HG02759 (cell line): ENCODE measurements at regions not wholly inside any gene's neighbourhood (a gene's known extent, or its start where the extent isn't known, plus 50 kb on each side); places are given as distances from the start of the nearest gene placed in this dataset.
"Not testable (repeated sequence)": the region's sequence is repeated elsewhere in the genome, so short reads cannot be mapped to it uniquely, and the experiment has no call there.

Experiments
- ATAC-seq: cut with Tn5 transposase; IDR thresholded peaks from one replicate; pipeline ENCODE4 v1.9.1; 2021; ENCODE audit warnings: mild to moderate bottlenecking, moderate library complexity; ENCODE audit not compliant: unreplicated experiment

DNA sequence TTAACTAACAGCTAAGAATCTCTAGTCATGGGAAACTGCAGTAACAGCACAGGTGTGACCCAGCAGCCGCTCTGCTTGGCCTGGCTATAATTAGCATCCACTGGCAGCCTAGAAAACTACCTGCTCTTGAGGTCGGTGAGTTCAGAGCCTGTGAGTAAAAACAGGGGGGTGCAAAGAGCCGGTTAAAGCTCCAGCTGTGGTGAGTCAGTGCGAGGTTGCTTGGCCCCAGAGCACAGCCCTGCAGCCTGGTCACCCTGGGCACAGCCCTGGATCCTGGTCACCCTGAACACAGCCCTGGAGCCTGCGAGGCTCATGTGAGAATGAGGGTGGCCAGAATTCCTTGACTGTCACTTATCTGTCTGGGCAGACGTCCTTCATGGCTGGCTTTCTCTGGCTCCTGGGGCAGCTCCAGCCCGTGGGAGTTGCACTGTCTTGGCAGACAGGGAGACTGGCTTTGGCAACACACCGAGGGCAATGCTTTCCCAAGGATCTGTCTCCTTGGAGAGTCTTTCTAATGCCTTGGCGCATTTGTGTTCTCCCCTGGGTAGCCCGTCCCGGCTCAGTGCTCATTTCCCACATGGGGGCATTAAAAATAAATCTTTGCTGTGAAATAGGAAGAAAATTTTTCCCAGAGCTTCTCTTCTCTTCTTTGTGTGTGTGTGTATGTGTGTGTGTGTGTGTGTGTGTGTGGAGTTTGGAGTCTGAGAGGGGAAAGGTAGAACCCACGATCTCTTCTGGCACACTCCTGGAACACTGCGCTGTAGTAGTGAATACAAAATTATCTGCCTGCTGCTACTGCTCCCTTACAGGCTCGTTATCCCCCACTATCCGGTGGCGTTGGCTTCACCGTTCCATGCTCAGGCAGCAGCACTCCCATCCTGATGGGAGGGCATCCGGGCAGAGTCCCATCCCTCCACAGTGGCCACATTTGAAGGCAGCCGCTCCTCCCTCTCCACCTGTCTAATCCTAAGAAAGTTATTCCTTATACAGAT, 250.2 kb upstream of the MEX3C start:
- no peak for ATAC-seq

- ATAC-seq, result no peak
Observed at GRCh38 chr18:51448949-51449348, 251.5 kb upstream of the MEX3C start.

DNA sequence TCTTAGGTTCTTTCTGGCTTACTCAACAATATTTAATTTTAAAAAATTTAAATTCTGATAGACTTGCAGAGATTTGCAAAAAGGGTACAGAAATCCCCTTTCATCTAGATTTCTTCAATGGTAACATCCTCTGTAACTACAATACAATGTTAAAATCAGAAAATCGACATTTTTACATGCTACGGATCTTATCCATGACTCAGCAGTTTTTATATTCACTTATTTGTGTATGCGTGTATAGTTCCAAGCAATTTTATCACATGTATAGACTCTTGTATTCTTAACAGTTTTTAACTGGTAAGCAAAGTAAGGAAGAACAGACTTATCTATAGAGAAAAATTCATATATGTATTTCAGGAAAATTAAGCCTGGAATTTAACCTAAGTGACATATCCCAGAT, 256.1 kb upstream of the MEX3C start:
- no peak for ATAC-seq

DNA sequence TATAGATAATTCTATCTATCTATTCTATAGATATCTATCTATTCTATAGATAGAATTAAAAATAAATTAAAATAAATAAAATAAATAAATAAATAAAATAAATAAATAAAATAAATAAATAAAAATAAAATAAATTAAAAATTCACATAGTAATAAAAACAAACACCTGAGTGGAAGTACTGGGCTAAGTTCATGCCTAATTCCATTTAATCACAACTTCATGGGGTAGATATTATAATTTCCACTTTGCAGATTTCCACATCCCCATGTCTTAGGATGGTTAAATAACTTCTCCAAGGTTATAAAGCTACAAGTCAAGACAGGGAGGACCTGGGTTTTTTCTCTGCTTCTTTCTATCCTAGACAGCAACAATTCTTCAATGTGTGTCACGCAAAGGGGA, 261.4 kb upstream of the MEX3C start:
- no peak for ATAC-seq

DNA sequence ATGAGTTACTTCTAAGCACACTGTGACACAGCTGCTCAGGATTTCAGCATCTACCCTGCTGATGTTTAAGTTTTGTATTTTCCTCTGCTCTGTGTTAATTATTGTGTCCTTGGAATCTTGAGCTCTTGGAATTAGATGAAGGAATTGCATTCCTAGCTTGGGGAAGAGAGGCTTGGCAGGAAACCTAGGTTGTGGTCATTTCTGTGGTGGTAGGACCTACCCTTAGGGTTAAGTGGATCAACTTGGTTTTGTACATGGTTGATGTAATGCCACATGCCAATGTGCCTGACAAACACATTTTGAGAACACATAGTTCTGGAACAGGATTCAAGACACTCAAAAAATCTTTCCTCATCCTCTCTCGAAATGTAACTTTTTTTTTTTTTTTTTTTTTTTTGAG, 264.5 kb upstream of the MEX3C start:
- no peak for ATAC-seq

GRCh38 chr18:51463483-51464136, 266.1 kb upstream of the MEX3C start:
- ATAC-seq, result no peak

- ATAC-seq, result no peak
Observed at GRCh38 chr18:51478908-51479307, 281.4 kb upstream of the MEX3C start.

DNA sequence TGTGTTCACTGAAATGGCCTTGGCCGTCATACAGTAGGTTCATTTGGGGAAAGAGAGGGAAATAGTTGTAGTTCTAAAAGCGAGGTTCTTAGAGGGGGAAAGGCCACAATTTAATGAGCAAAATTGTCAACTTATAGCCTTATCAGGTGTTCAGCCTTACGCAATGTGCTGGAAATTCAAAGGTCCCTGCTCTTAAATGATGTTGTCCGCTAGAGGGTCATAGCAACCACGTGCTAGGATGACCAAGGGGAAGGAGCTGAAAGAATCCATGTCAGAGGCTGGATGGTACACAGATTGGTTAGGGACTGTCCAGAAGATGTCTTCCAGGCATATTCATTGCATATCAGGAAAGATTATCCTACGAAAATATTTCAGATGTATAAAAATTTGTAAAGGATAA, 282.3 kb upstream of the MEX3C start:
- no peak for ATAC-seq

GRCh38 chr18:51480407-51481261, 283.2 kb upstream of the MEX3C start:
- no peak for ATAC-seq

DNA sequence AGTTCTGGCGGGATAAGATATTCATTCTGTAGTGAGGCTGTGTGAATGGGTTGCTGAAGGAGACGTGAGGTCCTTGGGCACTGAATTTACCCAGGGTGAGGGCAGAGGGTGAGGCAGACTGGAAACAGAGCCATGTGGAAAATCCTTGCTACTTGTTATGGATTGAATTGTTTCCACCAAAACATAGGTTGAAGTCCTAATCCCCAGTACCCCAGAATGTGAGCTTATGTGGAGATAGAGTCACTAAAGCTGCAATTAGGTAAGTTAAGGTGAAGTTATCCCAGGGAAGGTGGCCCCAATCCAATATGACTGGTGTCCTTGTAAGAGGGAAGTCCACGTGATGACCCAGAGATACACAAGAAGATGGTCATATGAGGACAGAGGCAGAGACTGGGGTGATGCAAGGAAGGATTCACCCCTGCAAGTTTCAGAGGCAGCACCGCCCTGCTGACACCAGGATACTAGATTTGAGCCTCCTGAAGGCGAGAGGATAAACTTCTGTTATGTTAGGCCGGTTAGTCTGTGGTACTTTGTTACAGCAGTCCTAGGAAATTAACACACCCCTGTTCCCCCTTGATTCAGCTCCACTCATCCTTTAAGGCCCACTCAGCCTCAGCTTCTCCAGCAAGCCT, 289.4 kb upstream of the MEX3C start:
- no peak for ATAC-seq

GRCh38 chr18:51490417-51490816, 292.9 kb upstream of the MEX3C start:
- ATAC-seq, result no peak

- ATAC-seq, result no peak
Observed at GRCh38 chr18:51490860-51491259, 293.4 kb upstream of the MEX3C start.

GRCh38 chr18:51491678-51492372, 294.3 kb upstream of the MEX3C start:
- ATAC-seq, result no peak

- ATAC-seq, result no peak
Observed at GRCh38 chr18:51498085-51498855, 300.8 kb upstream of the MEX3C start.

- ATAC-seq, result no peak
Observed at GRCh38 chr18:51503351-51503750, 305.9 kb upstream of the MEX3C start.

GRCh38 chr18:51506811-51507210, 309.3 kb upstream of the MEX3C start:
- ATAC-seq, result no peak

GRCh38 chr18:51508410-51508809, 310.9 kb upstream of the MEX3C start:
- ATAC-seq, result not testable (repeated sequence)

DNA sequence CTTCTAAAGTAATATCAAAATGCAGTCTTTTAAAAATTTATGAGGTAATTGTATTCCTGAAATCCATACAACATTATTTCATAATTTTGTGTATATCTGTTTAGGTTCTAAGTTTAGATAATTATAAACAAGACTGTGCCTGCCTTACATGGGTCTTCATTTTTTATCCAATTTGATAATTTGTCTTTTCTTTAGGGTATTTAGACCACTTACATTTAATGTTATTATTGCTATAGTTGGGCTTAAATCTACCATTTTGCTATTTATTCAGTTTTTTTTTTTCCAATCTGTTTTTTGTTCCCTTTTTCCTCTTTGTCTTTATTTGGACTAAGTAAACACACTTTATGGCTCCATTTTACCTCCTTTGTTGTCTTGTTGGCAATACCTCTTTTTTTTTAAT, 312.5 kb upstream of the MEX3C start:
- no peak for ATAC-seq

GRCh38 chr18:51513517-51513916, 316.0 kb upstream of the MEX3C start:
- ATAC-seq, result no peak
